ENCODE measurements at regions not wholly inside any gene's neighbourhood (a gene's known extent, or its start where the extent isn't known, plus 50 kb on each side); places are given as distances from the start of the nearest gene placed in this dataset.
"Not testable (repeated sequence)": the region's sequence is repeated elsewhere in the genome, so short reads cannot be mapped to it uniquely, and the experiment has no call there.

DNA sequence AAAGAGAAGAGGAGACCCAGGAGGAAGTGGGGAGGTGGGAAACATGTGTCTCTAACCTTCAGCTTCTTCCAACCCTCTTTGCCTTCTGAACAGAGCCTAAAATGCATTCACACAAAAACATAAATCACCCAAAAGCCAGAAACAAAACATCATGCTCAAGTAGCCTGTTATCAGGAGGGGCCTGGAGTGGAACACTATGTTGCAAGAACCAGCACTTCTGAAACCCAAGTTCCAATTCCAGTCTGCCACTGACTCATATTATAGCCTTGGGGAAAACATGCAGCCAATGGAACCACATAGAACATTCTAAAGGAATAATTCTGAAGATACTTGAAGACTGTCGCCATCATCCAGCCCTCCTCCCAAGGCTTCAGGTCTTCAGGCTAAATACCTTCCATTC lies 169.8 kb upstream of the PLXNC1 start:
- DNase-seq (ENCODE audit: low read depth in 4 of 4, low spot score in 1 of 4) = no peak

- no peak for DNase-seq (ENCODE audit: low read depth in 4 of 4, low spot score in 1 of 4)
These were observed 169.2 kb upstream of the PLXNC1 start for GRCh38 chr12:93979189-93979588.

GRCh38 chr12:93980711-93981110 lies 167.7 kb upstream of the PLXNC1 start:
- no peak for DNase-seq (ENCODE audit: low read depth in 4 of 4, low spot score in 1 of 4)

- DNase-seq (ENCODE audit: low read depth in 4 of 4, low spot score in 1 of 4) = no peak
These were observed 167.0 kb upstream of the PLXNC1 start for GRCh38 chr12:93981411-93981810.

GRCh38 chr12:93982771-93983315 lies 165.5 kb upstream of the PLXNC1 start:
- peak in 1 of 4 experiments; percentile 18 for DNase-seq (ENCODE audit: low read depth in 4 of 4, low spot score in 1 of 4)

- no peak for DNase-seq (ENCODE audit: low read depth in 4 of 4, low spot score in 1 of 4)
These were observed 164.4 kb upstream of the PLXNC1 start for GRCh38 chr12:93984005-93984404.

- DNase-seq (ENCODE audit: low read depth in 4 of 4, low spot score in 1 of 4) = no peak
These were observed 158.4 kb upstream of the PLXNC1 start for GRCh38 chr12:93989949-93990348.

- DNase-seq (ENCODE audit: low read depth in 4 of 4, low spot score in 1 of 4) = no peak
These were observed 157.3 kb upstream of the PLXNC1 start for GRCh38 chr12:93990832-93991803.

DNA sequence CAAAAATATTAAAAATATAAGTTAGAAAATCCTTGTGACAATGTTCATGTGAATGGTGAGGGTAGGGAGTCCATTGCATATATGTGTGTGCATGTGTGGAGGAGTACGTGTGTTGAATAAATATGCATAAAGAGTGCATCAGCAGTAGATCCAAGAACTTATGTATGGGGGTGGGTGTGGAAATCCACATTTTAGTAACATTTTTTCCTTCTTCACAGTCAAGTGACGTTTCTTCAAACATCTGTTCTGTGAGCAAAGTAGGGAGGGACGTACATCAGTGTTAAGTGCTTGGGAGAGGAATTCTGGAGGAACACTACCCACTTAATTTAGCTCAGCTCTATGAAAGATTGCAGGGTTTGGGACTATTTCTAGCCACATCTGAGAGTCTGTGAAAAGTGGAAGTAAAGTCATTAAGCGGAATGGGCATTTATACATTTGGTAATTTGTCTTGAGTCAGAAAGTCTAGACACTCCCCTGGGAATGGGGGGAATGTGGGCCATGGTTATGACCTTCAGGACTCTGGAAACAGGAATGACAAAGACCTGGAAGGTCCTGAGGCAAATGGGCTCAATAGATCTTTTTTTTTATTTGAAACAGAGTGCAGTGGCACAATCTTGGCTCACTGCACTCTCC lies 156.4 kb upstream of the PLXNC1 start:
- no peak for DNase-seq (ENCODE audit: low read depth in 4 of 4, low spot score in 1 of 4)

DNA sequence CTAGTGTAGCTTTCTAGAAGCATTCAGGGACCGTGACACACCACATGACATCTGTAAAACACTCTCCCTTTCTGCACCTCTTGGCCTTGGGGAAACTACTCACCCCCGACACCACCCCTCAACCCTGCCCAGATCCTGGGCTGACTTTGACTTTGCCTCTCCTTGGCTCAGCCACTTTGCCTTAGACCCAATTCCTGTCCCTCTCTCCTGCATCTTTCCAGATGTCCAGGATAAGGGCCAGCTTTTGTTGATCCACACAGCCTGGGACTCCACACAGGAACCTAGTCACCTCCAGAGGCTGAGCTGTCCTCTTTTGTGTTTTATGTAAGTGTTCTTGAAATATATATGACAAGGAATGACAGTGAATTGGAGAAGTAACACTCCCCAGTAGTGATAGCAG lies 153.7 kb upstream of the PLXNC1 start:
- no peak for DNase-seq (ENCODE audit: low read depth in 4 of 4, low spot score in 1 of 4)

GRCh38 chr12:93996321-93996720 lies 152.1 kb upstream of the PLXNC1 start:
- no peak for DNase-seq (ENCODE audit: low read depth in 4 of 4, low spot score in 1 of 4)

DNA sequence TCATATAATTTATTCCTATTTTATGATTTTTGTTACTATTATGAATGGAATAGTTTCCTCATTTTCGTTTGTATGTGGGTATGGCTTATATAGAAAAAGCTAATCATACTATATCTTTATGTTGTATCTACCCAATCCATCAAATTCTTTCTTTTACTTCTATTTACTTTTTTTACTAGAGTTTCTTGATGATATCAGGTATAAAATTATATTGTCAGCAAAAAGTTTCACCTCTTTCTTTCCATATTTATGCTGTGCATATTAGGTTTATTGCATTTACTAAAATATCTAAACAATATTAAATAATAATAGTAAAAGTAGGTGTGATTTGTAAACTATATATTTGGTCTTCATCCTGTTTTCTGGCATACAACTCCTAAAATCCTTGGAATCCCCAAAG lies 146.7 kb upstream of the PLXNC1 start:
- DNase-seq (ENCODE audit: low read depth in 4 of 4, low spot score in 1 of 4) = no peak

GRCh38 chr12:94002925-94003324 lies 145.5 kb upstream of the PLXNC1 start:
- not testable (repeated sequence) for DNase-seq (ENCODE audit: low read depth in 4 of 4, low spot score in 1 of 4)

DNA sequence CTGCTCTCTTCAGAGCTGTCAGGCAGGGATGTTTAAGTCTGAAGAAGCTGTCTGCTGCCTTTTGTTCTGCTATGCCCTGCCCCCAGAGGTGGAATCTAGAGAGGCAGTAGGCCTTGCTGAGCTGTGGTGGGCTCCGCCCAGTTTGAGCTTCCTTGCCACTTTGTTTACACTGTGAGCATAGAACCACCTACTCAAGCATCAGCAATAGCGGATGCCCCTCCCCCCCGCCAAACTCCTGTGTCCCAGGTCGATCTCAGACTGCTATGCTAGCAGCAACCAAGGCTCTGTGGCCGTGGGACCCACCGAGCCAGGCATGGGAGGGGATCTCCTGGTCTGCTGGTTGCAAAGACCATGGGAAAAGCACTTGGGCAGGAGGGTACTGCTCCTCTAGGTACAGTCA lies 140.5 kb upstream of the PLXNC1 start:
- DNase-seq (ENCODE audit: low read depth in 4 of 4, low spot score in 1 of 4) = peak in 1 of 4 experiments; percentile 6

DNA sequence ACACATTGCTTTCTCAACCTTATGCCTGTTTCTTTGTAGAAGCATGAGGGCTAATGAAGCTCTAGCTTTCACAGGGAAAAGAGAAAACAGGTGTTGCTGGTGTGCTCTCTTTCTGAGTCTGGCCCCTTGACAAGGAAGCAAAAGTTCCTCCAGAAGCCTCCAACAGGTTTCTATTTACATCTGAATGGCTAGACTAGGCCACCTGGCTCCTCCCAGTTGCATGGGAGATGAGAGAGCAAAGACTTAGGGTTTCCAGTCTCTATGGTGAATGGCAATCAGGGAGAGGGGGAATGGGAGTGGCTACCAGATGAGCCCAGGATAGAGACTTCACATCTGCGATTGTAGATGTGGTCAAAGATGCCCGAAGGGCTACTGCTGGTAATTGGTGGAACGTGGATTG lies 138.1 kb upstream of the PLXNC1 start:
- DNase-seq (ENCODE audit: low read depth in 4 of 4, low spot score in 1 of 4) = no peak

GRCh38 chr12:94012071-94012470 lies 136.3 kb upstream of the PLXNC1 start:
- no peak for DNase-seq (ENCODE audit: low read depth in 4 of 4, low spot score in 1 of 4)

- no peak for DNase-seq (ENCODE audit: low read depth in 4 of 4, low spot score in 1 of 4)
These were observed 135.8 kb upstream of the PLXNC1 start for GRCh38 chr12:94012590-94012989.

DNA sequence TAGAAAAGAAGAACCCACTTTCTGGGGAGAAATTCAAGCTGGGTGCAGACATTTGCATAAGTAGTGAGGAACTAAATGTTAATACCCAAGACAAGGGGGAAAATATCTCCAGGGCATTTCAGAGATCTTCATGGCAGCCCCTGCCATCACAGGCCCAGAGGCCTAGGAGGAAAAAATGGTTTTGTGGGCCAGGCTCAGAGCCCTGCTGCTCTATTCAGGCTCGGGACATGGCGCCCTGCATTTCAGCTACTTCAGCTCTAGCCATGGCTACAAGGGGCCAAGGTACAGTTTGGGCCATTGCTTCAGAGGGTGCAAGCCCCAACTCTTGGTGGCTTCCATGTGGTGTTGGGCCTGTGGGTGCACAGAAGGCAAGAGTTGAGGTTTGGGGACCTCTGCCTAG lies 131.1 kb upstream of the PLXNC1 start:
- DNase-seq (ENCODE audit: low read depth in 4 of 4, low spot score in 1 of 4) = not testable (repeated sequence)

DNA sequence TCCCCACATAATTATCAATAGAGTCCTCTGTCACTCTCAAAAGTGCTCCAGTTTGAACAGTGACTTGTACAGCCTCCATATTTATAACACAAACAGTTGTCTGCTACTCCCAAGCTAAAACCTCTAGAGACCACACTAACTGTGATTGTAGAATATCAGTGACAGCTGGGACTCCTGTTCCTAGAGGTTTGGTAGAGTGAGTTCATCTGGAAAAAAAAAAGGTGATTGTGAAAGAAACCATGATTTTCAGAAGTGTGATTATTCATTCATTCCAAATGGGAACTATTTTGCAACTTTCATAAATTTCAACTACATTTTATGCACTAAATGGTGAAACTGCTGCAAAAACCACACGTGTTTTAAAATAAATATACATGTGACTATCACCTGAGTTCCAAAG lies 128.0 kb upstream of the PLXNC1 start:
- DNase-seq (ENCODE audit: low read depth in 4 of 4, low spot score in 1 of 4) = no peak

GRCh38 chr12:94023879-94024278 lies 124.5 kb upstream of the PLXNC1 start:
- DNase-seq (ENCODE audit: low read depth in 4 of 4, low spot score in 1 of 4) = no peak

- DNase-seq (ENCODE audit: low read depth in 4 of 4, low spot score in 1 of 4) = no peak
These were observed 123.3 kb upstream of the PLXNC1 start for GRCh38 chr12:94025068-94025467.

GRCh38 chr12:94025756-94026155 lies 122.6 kb upstream of the PLXNC1 start:
- no peak for DNase-seq (ENCODE audit: low read depth in 4 of 4, low spot score in 1 of 4)
